ENCODE measurements at regions not wholly inside any gene's neighbourhood (a gene's known extent, or its start where the extent isn't known, plus 50 kb on each side); places are given as distances from the start of the nearest gene placed in this dataset.

GRCh38 chr1:201778279-201779065, 50.5 kb upstream of the IPO9 start:
- TF ChIP-seq EP300 (IDR thresholded peaks at IDR 0.05; ENCODE audit: borderline replicate concordance in 1 of 2, control insufficient read depth in 1 of 2, low read depth in 2 of 2, low read length in 2 of 2) (no peak), REST (IDR thresholded peaks at IDR 0.05; ENCODE audit: low read depth, low read length) (no peak), PAX5 (IDR thresholded peaks at IDR 0.05; ENCODE audit: borderline replicate concordance, low read depth, low read length) (no peak), CHD2 (IDR thresholded peaks at IDR 0.05; ENCODE audit: borderline replicate concordance, low read depth, low read length) (no peak), JUND (IDR thresholded peaks at IDR 0.05; ENCODE audit: low read depth, low read length) (no peak), DPF2 (IDR thresholded peaks at IDR 0.05) (no peak), BCL11A (IDR thresholded peaks at IDR 0.05; ENCODE audit: low read depth, low read length) (no peak), BACH1 (IDR thresholded peaks at IDR 0.05; ENCODE audit: borderline replicate concordance) (no peak), CTCF (IDR thresholded peaks at IDR 0.05 in 2 of 3, conservative IDR thresholded peaks at IDR 0.05 in 1 of 3; ENCODE audit: control insufficient read depth in 2 of 3, extremely low read depth in 1 of 3, insufficient read depth in 1 of 3, low read depth in 3 of 3, low read length in 3 of 3) (no peak), POLR2AphosphoS5 (IDR thresholded peaks at IDR 0.05; ENCODE audit: low read length) (no peak), PML (IDR thresholded peaks at IDR 0.05; ENCODE audit: low read length) (no peak), IRF4 (IDR thresholded peaks at IDR 0.05; ENCODE audit: low read depth, low read length) (no peak)

Measured in GM12878 (cell line).